Stimulated activated CD4-positive, alpha-beta T cell treated with anti-CD3 and anti-CD28 coated beads, TNF-alpha, amount 100 ng/mL, for 48 hours (primary cell): ENCODE measurements at regions not wholly inside any gene's neighbourhood (a gene's known extent, or its start where the extent isn't known, plus 50 kb on each side); places are given as distances from the start of the nearest gene placed in this dataset.

ENCODE experiments used
- DNase-seq, 3 donors: peaks; one replicate each; pipeline ENCODE4 v3.0.0-alpha.2; 2020; ENCODE audit warnings: low read depth in 3 of 3

DNA sequence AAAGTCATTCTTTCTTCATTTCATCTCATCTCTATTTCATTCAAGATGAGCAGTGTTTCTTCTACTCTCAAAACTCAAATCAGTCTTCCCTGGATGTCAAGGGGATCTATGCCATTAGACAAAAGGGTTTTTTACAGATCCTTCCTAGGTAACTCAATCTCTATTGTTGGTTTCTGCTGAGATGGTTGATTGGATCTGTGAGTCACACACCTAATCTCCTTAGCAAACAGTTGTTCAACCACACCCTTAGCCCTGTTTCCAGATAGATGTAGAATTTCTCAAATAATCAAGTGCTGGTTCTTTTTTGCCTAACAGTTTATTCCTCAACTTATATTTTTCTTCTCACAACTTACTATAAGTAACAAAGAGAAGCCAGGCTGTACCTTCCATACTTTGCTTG, 200.5 kb downstream of the KDR start:
- no peak for DNase-seq

- DNase-seq: no peak
These were observed 210.1 kb downstream of the KDR start for GRCh38 chr4:54915276-54915675.

DNA sequence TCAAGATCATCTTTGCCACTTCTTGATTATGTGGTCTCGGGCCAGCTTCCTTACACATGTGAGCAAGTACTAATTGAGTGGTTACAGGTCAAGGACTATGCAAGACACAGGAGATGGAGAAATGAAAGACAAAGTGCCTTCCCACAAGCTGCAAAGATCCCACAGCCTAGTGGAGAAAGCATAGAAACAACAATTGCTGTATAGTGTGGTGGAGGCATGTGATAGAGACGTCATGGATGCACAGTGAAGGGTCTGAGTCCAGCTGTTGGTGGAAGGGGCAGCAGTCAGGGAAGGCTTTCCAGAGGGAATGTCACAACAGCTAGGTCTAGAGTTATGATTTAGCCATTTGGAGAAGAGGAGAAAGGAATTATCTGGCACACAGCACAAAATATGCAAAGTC, 210.6 kb downstream of the KDR start:
- no peak for DNase-seq

DNA sequence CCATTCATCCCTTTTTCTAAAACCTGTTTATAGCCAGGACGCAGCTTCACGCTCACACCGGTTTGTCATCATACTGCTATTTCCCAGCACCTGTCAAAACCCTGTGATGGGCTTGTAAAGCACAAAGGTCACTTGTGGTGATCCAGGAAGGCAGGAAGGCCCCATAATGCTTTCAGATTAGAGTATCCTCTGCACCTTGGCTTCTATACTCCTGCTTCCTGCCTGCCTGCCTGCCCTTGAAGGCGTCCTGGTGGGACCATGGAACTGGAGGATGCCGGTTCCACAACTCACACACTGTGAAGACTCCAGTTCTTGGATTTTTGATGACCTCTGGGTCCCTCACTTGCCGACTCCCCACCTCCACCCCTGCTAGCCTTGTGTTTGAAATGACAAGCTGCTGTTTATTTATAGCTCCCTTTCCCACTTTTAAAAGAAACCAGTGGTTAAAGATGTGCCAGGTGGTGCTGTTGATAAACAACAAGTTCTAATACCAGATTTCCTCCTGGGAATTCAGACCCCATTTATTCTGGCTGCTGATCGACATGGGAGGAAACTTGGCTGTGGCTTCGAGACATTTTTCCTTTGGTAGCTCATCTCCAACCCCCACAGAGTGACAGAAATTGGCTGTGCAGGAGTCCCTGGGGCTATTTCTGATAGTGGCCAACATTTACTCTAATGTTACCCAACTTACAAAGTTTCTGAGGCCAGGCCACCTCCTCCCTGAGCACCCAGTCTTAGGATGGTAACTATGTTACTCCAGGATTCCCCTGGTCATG, 211.5 kb downstream of the KDR start:
- no peak for DNase-seq

DNA sequence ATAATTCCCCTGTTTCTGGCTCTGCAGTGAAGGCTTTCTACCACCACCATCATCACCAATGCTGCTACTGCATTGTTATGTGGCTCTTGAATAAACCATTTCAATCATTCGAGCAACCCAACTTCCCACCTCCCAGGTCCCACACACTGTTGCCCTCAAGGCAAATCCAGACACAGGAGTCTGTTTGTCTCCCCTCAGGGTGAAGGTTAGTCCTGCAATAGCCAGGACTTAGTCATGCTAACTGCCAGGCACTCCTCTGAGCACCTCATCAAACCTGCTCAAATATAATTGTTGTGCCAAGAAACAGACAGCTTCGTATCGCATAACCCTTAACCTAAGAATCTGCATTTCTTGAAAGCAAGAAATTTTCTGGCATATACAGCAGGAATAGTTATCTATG, 213.2 kb downstream of the KDR start:
- DNase-seq: no peak

DNA sequence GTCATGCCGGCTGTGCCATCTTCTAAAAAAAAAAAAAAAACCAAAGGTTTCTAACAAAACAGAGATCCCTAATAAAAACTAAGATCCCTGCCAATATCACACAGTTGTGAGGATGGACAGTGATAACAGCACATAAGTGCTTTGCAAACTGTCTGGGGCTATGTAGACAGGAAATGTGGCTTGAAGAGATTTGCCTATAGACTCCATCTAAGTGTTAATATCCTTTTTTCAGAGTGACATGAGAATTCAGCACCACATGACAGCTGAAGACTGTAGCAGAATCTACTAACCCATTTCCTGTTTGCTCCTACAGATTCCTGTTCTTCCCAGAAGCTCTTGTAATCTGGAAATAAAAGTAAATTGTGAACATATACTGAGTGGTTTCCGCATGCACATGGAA, 215.4 kb downstream of the KDR start:
- DNase-seq: no peak

DNA sequence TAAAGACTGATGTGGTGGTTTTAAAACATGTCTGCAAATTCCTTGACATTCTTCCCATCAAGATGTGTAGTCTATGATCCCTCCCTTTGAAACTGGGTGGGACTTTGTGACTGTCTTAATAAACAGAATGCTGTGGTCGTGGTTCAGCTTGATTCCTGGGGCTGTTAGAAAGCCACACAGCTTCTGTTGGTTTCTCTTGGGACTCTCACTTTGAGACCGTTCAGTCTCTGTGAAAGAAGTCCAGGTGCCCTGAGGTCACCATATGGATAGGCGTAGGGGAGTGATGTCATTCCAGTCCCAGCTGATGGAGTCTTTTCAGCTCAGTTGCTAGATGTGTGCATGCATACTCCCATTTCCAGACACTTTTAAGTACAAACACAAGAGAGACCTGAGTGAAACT, 216.6 kb downstream of the KDR start:
- DNase-seq: no peak

- no peak for DNase-seq
These were observed 220.4 kb downstream of the KDR start for GRCh38 chr4:54904953-54905352.

DNA sequence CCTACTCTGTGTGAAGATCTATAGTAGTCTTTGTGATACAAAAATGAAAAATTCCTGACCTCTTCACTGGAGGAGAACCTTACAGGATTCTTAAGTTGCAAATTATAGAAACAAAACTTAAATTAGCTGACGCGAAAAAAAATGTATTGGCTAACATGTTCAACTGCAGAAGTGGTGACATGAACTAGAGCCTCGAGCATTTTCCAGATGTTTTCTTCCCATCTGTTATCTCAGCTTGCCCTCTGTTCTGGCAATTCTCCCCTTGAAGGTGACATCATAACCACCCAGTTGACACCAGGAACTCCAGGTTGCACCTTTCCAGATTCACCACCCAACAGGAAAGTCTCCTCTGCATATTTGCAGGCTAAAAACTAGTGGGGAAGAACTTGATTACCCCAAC, 222.4 kb downstream of the KDR start:
- no peak for DNase-seq

DNA sequence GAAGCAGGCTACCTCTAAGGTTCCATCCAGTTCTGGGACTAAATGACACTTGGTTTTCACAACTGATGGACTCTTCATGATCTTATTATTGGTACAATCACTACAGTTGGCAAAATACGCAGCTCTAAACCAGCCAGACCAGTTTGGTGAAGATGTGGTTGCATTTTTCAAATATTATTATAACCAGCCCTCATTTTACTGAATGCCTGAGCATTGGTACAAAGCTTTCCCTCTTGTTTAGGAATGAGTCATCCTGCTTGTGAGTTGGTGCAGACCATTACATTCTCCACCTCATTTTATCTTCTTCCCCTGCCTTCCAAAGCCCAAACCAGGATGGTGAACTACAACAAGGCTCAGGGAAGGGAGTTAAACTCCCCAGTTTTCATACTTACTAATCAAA, 223.1 kb downstream of the KDR start:
- no peak for DNase-seq

- no peak for DNase-seq
These were observed 224.2 kb downstream of the KDR start for GRCh38 chr4:54901202-54901601.

GRCh38 chr4:54898656-54899340, 226.6 kb downstream of the KDR start:
- DNase-seq: no peak

DNA sequence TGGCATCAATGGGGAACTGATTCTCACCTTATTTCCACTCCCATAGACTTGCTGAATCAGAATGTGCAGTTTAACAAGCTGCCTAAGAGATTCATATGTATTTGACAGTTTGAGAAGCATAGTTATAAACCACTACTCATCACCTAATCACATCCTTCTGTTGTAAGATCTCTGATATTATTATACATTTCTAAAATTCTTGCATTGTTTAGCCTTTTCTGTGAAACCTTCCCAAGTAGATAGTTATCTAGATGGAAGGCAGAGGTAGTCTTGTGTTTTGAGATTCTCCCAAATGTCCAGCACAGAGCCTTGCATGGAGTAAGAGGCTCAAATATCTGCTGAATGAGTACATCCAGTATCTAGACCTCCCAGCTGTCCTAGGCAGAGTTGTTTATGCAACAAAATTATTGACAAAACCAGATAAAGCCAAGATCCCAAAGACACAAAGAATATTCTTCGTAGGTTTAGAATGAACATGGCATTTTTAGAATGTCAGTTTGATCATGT, 227.3 kb downstream of the KDR start:
- DNase-seq: no peak

DNA sequence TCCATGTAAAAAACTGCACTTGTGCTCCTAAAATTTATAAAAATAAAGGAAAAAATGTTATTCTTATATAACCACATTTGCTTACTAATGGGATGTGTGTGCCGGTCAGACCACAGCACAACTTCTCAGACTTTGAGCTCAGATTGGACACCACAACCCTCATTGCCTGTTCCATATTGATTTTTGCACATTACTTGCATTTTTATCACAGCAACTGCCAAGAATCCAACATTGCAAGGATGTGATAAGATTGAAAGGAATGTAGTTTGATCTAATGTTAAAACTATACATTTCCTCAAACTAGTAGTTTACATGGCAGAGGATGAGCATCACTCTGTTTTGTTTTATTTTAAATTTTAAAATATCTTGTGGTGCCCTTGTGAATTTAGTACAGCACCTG, 227.8 kb downstream of the KDR start:
- no peak for DNase-seq

GRCh38 chr4:54882616-54883015, 224.9 kb downstream of the KIT start:
- no peak for DNase-seq

DNA sequence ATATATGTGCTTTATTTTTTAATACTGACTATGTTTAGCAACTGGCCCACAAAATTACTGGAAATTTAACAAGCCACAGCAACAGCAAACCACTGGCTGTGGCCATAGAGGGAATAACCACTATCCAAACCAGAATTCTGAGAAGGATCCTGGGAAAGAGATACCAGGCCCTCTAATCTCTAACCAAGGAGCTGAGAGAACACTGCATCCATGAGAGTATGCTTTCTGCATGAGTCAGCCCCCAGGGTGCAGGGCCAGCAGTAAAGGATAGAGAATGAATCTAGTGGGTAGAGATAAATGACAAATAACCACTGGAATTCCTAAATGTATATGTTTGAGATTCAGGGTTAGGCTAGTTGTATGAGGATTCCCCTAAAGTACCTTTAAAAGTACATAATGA, 221.8 kb downstream of the KIT start:
- DNase-seq: no peak

GRCh38 chr4:54877006-54877405, 219.2 kb downstream of the KIT start:
- DNase-seq: no peak

DNA sequence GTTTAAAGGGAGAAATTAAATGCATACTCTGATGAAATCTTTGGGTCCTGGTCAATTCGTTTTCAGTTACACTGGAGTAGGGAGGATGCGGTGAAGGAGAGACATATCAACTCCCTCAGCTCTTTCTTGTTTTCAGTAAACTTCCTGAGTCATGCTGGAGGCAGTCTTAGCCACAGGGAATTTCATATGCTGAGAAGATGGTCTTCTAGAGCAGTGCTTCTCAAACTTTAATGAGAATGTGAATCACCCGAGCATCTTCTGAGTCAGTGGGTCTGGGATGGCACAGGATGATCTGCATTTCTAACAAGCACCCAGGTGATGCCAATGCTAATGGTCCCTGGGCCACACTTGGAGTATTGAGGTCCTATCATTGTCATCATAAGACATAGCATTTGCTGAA, 214.5 kb downstream of the KIT start:
- no peak for DNase-seq

GRCh38 chr4:54863571-54864255, 206.0 kb downstream of the KIT start:
- no peak for DNase-seq

DNA sequence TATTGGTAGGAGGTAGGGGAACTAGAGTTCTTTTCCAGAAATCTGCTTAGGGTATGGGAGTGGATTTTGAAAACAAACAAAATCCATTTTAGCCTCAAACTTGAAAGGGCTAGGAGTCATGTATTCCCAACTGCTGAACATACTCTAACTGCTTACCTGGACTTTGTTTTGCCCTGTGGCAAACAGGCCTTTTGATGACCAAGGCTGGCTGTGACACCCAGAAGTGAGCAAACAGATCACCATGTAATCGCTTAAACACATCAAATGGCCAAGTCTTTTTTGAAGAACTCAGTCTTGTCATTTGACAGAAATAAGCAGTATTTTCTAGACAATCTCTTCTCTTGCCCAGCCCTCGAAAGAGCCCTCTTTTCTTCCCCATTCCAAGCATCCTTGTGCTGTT, 203.4 kb downstream of the KIT start:
- no peak for DNase-seq

DNA sequence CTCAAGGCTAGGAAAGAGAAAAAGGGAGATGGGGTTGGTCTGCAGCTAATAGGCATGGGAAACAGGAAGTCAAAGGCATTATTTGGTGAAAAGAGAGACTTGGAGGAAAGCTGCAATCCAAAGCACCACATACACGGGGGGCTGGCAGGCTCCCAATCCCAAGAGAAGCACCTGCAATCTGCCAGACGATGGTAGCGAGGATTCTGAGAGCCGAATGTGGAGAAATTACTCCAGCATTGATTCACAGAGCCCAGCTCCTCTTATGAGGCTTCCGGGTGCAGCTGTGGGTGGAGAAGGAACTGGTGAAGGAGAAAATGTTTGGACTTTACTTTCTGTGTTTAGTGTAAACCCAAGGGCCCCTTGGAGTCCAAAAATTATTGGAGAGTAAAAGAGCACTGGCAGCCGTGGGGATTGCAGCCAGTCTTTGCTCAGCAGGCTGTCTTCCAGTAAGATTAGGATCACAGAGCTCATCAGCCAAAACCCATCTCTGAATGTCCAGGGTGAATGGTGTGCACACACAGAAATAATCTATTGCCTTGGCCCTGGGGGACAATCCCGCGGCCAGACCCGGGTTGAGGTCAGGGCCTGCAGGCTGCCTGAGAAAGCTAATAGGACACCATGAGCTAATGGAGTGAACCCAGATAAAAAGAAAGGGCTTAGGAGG, 197.6 kb downstream of the KIT start:
- no peak for DNase-seq

DNA sequence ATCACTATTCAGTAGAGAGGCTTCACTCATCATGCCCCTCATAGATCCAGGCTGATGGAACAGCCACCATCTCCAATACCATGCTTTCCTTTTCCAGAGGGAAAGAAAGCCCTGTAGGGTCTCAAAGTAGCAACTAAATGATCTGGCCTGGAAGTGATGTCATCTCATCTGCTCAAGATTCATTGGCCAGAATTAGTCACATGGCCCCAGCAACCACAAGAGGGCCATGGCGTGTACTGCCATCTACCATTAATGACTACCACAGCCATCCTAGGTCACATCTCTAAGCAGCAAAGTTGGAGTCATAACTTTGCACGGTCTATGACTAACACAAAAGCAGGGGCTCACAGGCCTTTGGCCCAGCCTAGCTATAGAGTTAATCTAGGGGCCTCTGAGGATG, 194.8 kb downstream of the KIT start:
- DNase-seq: no peak
